ENCODE measurements at regions not wholly inside any gene's neighbourhood (a gene's known extent, or its start where the extent isn't known, plus 50 kb on each side); places are given as distances from the start of the nearest gene placed in this dataset.

GRCh38 chr6:126553854-126554253 lies 213.9 kb downstream of the CENPW start:
- DNase-seq (ENCODE audit: low read depth): peak; percentile 47
- no peak for TF ChIP-seq CTCF (conservative IDR thresholded peaks at IDR 0.05; ENCODE audit: control insufficient read depth, insufficient read depth, low read depth, low read length)

GRCh38 chr6:126570507-126570906 lies 230.6 kb downstream of the CENPW start:
- TF ChIP-seq CTCF (conservative IDR thresholded peaks at IDR 0.05; ENCODE audit: control insufficient read depth, insufficient read depth, low read depth, low read length): no peak
- no peak for DNase-seq (ENCODE audit: low read depth)
- no peak overlapping the region for H3K4me3 ChIP-seq (ENCODE audit: control insufficient read depth, low read depth, low read length)

More at GRCh38 chr6:126553854-126554253, 213.9 kb downstream of the CENPW start:
- no peak overlapping the region for H3K4me3 ChIP-seq (ENCODE audit: control insufficient read depth, low read depth, low read length)

- no peak overlapping the region for H3K4me3 ChIP-seq (ENCODE audit: control insufficient read depth, low read depth, low read length)
- no peak for DNase-seq (ENCODE audit: low read depth)
- no peak for TF ChIP-seq CTCF (conservative IDR thresholded peaks at IDR 0.05; ENCODE audit: control insufficient read depth, insufficient read depth, low read depth, low read length)
These were observed 234.4 kb downstream of the CENPW start for GRCh38 chr6:126574301-126574700.

DNA sequence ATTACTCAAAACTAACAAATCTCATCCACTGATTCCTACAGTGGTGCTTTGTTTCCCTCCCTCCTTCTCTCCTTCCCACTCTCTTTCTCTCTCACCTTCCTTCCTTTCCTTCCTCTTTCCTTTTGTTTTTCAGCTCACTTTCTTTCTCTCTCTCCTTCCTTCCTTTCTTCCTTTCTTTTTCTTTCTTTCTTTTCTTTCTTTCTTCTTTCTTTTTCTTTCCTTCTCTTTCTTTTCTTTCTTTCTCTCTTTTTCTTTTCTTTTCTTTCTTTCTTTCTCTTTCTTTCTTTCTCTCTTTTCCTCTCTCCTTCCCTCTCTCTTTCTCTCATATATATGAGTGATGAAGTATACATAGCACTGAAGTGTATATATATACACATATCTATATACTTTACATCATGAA lies 241.4 kb downstream of the CENPW start:
- no peak overlapping the region for H3K4me3 ChIP-seq (ENCODE audit: control insufficient read depth, low read depth, low read length)
- no peak for DNase-seq (ENCODE audit: low read depth)
- TF ChIP-seq CTCF (conservative IDR thresholded peaks at IDR 0.05; ENCODE audit: control insufficient read depth, insufficient read depth, low read depth, low read length): no peak

- no peak overlapping the region for H3K4me3 ChIP-seq (ENCODE audit: control insufficient read depth, low read depth, low read length)
- no peak for TF ChIP-seq CTCF (conservative IDR thresholded peaks at IDR 0.05; ENCODE audit: control insufficient read depth, insufficient read depth, low read depth, low read length)
- no peak for DNase-seq (ENCODE audit: low read depth)
These were observed 260.5 kb downstream of the CENPW start for GRCh38 chr6:126600258-126600916.

GRCh38 chr6:126603410-126603809 lies 263.5 kb downstream of the CENPW start:
- H3K4me3 ChIP-seq (ENCODE audit: control insufficient read depth, low read depth, low read length): no peak overlapping the region
- DNase-seq (ENCODE audit: low read depth): no peak
- no peak for TF ChIP-seq CTCF (conservative IDR thresholded peaks at IDR 0.05; ENCODE audit: control insufficient read depth, insufficient read depth, low read depth, low read length)

GRCh38 chr6:126605089-126605488 lies 265.2 kb downstream of the CENPW start:
- DNase-seq (ENCODE audit: low read depth): no peak
- no peak overlapping the region for H3K4me3 ChIP-seq (ENCODE audit: control insufficient read depth, low read depth, low read length)
- TF ChIP-seq CTCF (conservative IDR thresholded peaks at IDR 0.05; ENCODE audit: control insufficient read depth, insufficient read depth, low read depth, low read length): no peak

Measured in fibroblast of mammary gland (primary cell).